ENCODE measurements at regions not wholly inside any gene's neighbourhood (a gene's known extent, or its start where the extent isn't known, plus 50 kb on each side); places are given as distances from the start of the nearest gene placed in this dataset.
"Not testable (repeated sequence)": the region's sequence is repeated elsewhere in the genome, so short reads cannot be mapped to it uniquely, and the experiment has no call there.

- Mint-ChIP-seq H3K4me3 (ENCODE audit: low read depth) (no peak overlapping the region), H3K36me3 (ENCODE audit: low read depth) (no peaks in the 10 kb centered on the region), H3K27me3 (ENCODE audit: low read depth) (no peaks in the 10 kb centered on the region), H3K9me3 (peaks cover 23% of the 10 kb centered on the region), H3K4me1 (ENCODE audit: low read depth) (no peaks in the 10 kb centered on the region), H3K27ac (no peak overlapping the region)
- intact Hi-C loops (cut with micrococcal nuclease) = no loop called here
- no peak for DNase-seq (ENCODE audit: low spot score)
These were observed 240.2 kb upstream of the ZNF608 start for GRCh38 chr5:124986667-124987066.

DNA sequence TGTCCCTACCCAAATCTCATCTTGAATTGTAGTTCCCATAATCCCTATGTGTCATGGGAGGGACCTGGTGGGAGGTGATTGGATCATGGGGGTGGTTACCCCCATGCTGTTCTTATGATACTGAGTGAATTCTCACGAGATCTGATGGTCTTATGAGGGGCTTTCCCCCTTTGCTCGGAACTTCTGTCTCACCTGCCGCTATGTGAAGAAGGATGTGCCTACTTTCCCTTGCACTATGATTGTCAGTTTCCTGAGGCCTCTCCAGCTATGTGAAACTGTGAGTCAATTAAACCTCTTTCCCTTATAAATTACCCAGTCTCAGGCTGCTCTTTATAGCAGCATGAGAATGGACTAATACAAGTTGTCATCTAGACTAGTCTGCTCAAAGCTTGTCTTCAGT is 241.3 kb upstream of the ZNF608 start:
- H3K4me3 Mint-ChIP-seq (ENCODE audit: low read depth); intact Hi-C loops (cut with micrococcal nuclease); H3K36me3 Mint-ChIP-seq (ENCODE audit: low read depth); H3K27ac Mint-ChIP-seq; DNase-seq (ENCODE audit: low spot score); H3K4me1 Mint-ChIP-seq (ENCODE audit: low read depth); H3K27me3 Mint-ChIP-seq (ENCODE audit: low read depth): not testable (repeated sequence)
- peaks cover 23% of the 10 kb centered on the region for H3K9me3 Mint-ChIP-seq

DNA sequence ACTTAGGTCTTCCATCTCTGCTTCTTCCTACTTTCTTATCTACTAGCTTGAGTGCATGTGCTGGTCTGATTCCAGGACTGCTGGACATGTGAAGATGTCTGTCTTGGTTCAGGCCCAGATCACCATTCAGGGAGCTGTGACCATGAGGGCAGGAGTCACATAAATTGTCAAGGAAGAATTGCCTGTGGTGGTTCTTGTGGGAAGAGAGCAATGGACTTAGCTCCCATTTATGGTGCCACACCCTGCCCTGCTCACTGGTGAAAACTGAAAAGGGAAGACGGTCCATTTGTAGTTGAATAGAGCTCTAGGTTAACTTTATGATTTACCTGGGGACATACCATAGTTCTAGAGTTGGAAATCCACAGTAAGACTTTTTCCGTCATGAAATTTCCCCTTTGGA is 244.3 kb upstream of the ZNF608 start:
- Mint-ChIP-seq H3K36me3 (ENCODE audit: low read depth) (no peaks in the 10 kb centered on the region), H3K27me3 (ENCODE audit: low read depth) (no peaks in the 10 kb centered on the region), H3K4me3 (ENCODE audit: low read depth) (no peak overlapping the region), H3K9me3 (peaks cover 13% of the 10 kb centered on the region), H3K27ac (no peak overlapping the region), H3K4me1 (ENCODE audit: low read depth) (no peaks in the 10 kb centered on the region)
- no peak for DNase-seq (ENCODE audit: low spot score)
- intact Hi-C loops (cut with micrococcal nuclease) = no loop called here

- Mint-ChIP-seq H3K4me3 (ENCODE audit: low read depth) (no peak overlapping the region), H3K27me3 (ENCODE audit: low read depth) (no peaks in the 10 kb centered on the region), H3K27ac (no peak overlapping the region), H3K36me3 (ENCODE audit: low read depth) (no peaks in the 10 kb centered on the region), H3K4me1 (ENCODE audit: low read depth) (no peaks in the 10 kb centered on the region), H3K9me3 (no peaks in the 10 kb centered on the region)
- no peak for DNase-seq (ENCODE audit: low spot score)
- intact Hi-C loops (cut with micrococcal nuclease) = no loop called here
These were observed 249.0 kb upstream of the ZNF608 start for GRCh38 chr5:124995421-124995820.

DNA sequence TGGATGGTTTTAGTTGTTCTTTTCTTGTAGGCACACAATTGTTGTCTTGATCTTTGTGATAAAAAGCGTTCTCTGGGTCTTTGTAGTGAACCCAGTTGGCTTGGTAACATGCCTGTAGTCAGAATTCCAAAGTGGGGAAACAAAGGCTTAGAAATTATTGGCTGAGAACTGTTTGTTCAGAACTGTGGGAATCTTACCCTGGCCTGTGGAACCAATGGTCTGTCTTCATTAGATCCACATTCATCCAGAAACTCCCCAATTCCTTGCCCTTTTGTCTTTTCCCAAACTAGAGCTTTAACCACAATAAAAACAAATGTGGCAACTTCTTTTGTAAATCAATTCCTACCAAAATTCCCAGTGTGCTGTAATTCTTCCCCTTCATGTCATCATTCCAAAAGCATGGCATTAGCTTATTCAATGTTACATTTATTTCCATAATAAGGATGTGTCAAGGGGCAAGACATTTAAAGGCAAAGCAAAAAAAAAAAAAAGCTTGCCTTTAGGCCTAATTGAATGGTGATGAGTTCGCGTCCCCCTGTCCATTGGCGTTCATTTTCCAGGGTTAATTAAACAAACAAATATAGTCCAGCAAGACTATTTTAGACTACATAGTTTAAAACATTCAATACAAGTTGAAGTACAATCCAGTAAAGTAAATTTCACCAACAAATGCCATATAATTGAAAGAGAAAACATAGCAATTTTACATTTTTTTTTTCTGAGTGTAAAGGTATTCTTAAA is 249.8 kb upstream of the ZNF608 start:
- intact Hi-C loops (cut with micrococcal nuclease) = no loop called here
- no peaks in the 10 kb centered on the region for H3K36me3 Mint-ChIP-seq (ENCODE audit: low read depth)
- no peaks in the 10 kb centered on the region for H3K9me3 Mint-ChIP-seq
- H3K4me1 Mint-ChIP-seq (ENCODE audit: low read depth) = no peaks in the 10 kb centered on the region
- no peak for DNase-seq (ENCODE audit: low spot score)
- no peak overlapping the region for H3K4me3 Mint-ChIP-seq (ENCODE audit: low read depth)
- no peaks in the 10 kb centered on the region for H3K27me3 Mint-ChIP-seq (ENCODE audit: low read depth)
- H3K27ac Mint-ChIP-seq = no peak overlapping the region

DNA sequence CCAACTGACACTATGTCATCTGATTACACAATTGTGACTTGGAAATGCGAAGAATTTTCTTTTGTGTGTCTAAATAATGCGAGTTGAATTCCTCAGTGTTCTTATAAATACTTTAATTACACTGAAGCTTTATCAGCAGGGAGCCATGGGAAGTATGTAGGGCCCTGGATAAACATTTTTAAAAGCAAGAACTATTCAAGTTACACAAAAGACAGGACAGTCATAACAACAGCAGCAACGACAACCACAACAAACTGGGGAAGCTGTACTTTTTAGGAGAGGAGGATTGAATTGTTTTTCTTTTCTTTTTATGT is 250.3 kb upstream of the ZNF608 start:
- no peaks in the 10 kb centered on the region for H3K27me3 Mint-ChIP-seq (ENCODE audit: low read depth)
- H3K27ac Mint-ChIP-seq = no peak overlapping the region
- no peaks in the 10 kb centered on the region for H3K36me3 Mint-ChIP-seq (ENCODE audit: low read depth)
- H3K9me3 Mint-ChIP-seq = no peaks in the 10 kb centered on the region
- no peak overlapping the region for H3K4me3 Mint-ChIP-seq (ENCODE audit: low read depth)
- intact Hi-C loops (cut with micrococcal nuclease) = no loop called here
- H3K4me1 Mint-ChIP-seq (ENCODE audit: low read depth) = no peaks in the 10 kb centered on the region
- DNase-seq (ENCODE audit: low spot score) = no peak

- Mint-ChIP-seq H3K27me3 (ENCODE audit: low read depth) (no peaks in the 10 kb centered on the region), H3K9me3 (no peaks in the 10 kb centered on the region), H3K4me1 (ENCODE audit: low read depth) (no peaks in the 10 kb centered on the region), H3K36me3 (ENCODE audit: low read depth) (no peaks in the 10 kb centered on the region), H3K4me3 (ENCODE audit: low read depth) (no peak overlapping the region), H3K27ac (no peak overlapping the region)
- no peak for DNase-seq (ENCODE audit: low spot score)
- intact Hi-C loops (cut with micrococcal nuclease) = no loop called here
These were observed 250.9 kb upstream of the ZNF608 start for GRCh38 chr5:124997186-124997893.

DNA sequence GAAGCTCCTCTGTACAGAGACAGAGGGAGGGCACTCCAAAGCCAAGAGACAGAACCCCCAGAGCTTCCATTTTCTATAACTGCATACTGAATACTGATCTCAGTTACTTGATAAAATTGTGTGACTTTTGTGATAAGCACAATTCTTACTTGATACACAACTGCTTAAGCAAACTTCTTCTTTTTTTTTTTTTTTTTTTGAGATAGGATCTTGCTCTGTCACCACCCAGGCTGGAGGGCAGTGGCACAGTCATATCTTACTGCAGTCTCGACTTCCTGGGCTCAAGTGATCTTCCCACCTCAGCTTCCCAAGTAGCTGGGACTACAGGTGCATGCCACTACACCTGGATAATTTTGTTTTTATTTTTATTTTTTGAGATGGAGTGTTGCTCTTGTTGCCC is 252.1 kb upstream of the ZNF608 start:
- Mint-ChIP-seq H3K9me3 (no peaks in the 10 kb centered on the region), H3K36me3 (ENCODE audit: low read depth) (no peaks in the 10 kb centered on the region), H3K27me3 (ENCODE audit: low read depth) (no peaks in the 10 kb centered on the region), H3K4me1 (ENCODE audit: low read depth) (no peaks in the 10 kb centered on the region), H3K4me3 (ENCODE audit: low read depth) (no peak overlapping the region), H3K27ac (no peak overlapping the region)
- intact Hi-C loops (cut with micrococcal nuclease) = no loop called here
- DNase-seq (ENCODE audit: low spot score) = no peak

DNA sequence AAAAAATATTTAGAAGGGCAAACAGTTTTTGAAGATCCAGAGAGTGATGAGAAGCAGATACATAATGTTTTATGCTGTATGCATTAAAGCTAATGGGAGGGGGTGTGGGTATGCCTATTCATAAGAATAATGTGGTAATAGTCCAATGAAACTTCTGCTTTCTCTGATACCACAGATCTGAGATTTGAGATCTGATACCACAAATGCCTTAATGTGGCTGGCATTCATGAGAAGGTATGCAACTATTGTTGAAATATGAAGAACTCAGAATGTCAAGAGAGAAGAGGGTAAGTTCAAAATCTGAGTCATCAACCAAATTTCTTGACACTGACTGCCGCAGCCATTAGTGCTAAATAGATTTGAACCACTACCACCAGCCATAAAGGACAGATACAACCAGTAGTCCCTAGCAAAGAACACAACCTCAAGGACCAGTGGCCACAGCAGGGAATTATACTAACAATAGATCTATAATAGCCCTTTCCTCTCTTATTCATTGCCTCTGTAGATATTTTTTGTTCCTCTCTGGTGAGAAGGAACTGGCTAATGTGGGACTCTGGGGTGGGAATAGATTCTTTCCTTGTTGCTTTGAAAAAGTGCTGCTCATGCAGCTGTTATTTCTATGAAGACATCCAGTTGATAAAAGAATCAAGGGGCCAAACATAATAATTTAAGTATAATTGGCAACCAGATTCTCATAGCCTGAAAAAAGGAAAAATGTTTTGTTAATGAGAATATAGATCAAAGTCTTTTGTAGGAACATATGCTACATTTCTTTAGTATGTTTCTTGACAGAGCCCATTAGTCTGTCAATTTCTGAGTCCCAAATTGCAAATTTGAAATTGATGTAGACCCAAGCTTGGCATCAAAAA is 256.5 kb upstream of the ZNF608 start:
- Mint-ChIP-seq H3K27ac (no peak overlapping the region), H3K9me3 (no peaks in the 10 kb centered on the region), H3K4me3 (ENCODE audit: low read depth) (no peak overlapping the region), H3K36me3 (ENCODE audit: low read depth) (no peaks in the 10 kb centered on the region), H3K4me1 (ENCODE audit: low read depth) (no peaks in the 10 kb centered on the region), H3K27me3 (ENCODE audit: low read depth) (no peaks in the 10 kb centered on the region)
- intact Hi-C loops (cut with micrococcal nuclease) = no loop called here
- DNase-seq (ENCODE audit: low spot score) = no peak

DNA sequence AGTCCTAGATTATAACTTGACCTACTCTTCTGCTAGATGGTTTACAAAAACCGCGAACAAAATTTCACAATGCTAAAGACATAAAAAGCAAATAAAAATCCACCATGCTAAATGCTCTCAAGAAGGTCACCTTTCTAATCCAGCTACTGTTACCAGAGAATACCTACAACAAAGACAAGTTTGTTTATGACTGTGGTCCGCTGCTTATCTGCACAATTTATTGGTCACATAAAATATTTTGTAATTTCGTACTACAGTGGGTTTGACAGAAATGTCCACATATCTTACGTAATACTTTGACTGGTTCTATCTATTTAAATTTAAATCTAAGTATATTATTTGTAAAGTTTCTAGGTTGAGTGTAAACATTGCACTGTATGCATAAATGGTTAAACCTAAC is 257.6 kb upstream of the ZNF608 start:
- Mint-ChIP-seq H3K27ac (no peak overlapping the region), H3K9me3 (no peaks in the 10 kb centered on the region)
- intact Hi-C loops (cut with micrococcal nuclease) = no loop called here

DNA sequence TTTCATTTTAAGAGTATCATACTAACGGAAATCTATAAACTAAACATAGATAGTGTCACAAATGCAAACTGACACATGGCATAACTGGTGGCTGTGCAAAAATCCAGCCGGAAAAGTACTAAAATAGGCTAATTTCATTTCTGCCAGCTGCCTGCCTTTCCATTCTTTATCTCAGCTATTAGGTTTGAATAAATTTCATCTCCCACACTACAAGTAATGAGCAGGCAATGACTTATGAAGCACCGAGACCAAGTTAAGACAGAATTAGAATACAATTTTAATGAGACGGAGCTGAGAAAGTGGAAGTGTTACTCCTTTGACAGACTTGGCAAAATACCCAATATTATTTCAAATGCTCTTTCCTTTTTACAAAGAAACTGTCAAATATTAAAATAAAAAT is 258.8 kb upstream of the ZNF608 start:
- Mint-ChIP-seq H3K36me3 (ENCODE audit: low read depth) (no peaks in the 10 kb centered on the region), H3K9me3 (no peaks in the 10 kb centered on the region), H3K27ac (no peak overlapping the region), H3K4me1 (ENCODE audit: low read depth) (no peaks in the 10 kb centered on the region), H3K4me3 (ENCODE audit: low read depth) (no peak overlapping the region), H3K27me3 (ENCODE audit: low read depth) (no peaks in the 10 kb centered on the region)
- DNase-seq (ENCODE audit: low spot score) = no peak
- intact Hi-C loops (cut with micrococcal nuclease) = no loop called here

More for the DNA sequence above, 257.6 kb upstream of the ZNF608 start:
- H3K27me3 Mint-ChIP-seq (ENCODE audit: low read depth) = no peaks in the 10 kb centered on the region
- DNase-seq (ENCODE audit: low spot score) = no peak
- H3K4me1 Mint-ChIP-seq (ENCODE audit: low read depth) = no peaks in the 10 kb centered on the region
- no peak overlapping the region for H3K4me3 Mint-ChIP-seq (ENCODE audit: low read depth)
- no peaks in the 10 kb centered on the region for H3K36me3 Mint-ChIP-seq (ENCODE audit: low read depth)

GRCh38 chr5:125006011-125006685 is 259.7 kb upstream of the ZNF608 start:
- no peaks in the 10 kb centered on the region for H3K9me3 Mint-ChIP-seq
- no peak for DNase-seq (ENCODE audit: low spot score)
- no peak overlapping the region for H3K4me3 Mint-ChIP-seq (ENCODE audit: low read depth)
- H3K27me3 Mint-ChIP-seq (ENCODE audit: low read depth) = no peaks in the 10 kb centered on the region
- H3K36me3 Mint-ChIP-seq (ENCODE audit: low read depth) = no peaks in the 10 kb centered on the region
- H3K4me1 Mint-ChIP-seq (ENCODE audit: low read depth) = no peaks in the 10 kb centered on the region
- intact Hi-C loops (cut with micrococcal nuclease) = no loop called here
- no peak overlapping the region for H3K27ac Mint-ChIP-seq

All from activated T-helper 2 cell treated with anti-CD3 and anti-CD28 coated beads, Interferon-gamma antibody, Interleukin-2, Interleukin-4, amounts not matched to agents 10 μg/mL and 5 μg/mL and 100 μg/mL, durations not matched to agents 14 hours and 24 hours and 36 hours (primary cell).